ENCODE measurements at regions not wholly inside any gene's neighbourhood (a gene's known extent, or its start where the extent isn't known, plus 50 kb on each side); places are given as distances from the start of the nearest gene placed in this dataset.

DNA sequence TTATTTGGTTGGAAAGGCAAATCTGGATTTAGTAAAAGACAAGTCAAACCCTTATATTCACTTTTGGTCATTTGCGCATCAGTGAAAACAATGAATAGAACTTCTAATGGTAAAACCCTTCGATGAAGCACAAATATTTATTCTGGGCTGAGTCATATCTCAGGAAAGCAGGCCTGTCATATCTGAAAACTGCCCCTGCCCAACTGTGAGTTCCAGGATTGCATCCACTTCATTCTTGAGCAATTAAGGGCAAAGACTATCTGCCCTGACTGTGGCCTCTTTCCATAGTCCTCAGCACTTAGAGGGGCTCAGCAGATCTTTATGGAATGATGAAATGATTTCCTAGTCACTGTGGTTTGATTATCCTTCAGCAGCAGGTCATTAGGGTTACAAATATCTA, 795.2 kb upstream of the ID2 start:
- Histone ChIP-seq H3K27me3 (no peaks in the 10 kb centered on the region), H3K9me3 (replicated peaks in 1 of 3) (no peaks in the 10 kb centered on the region), H3K4me1 (replicated peaks in 1 of 2) (no peaks in the 10 kb centered on the region), H3K27ac (no peak overlapping the region), H3K36me3 (replicated peaks in 1 of 2) (no peaks in the 10 kb centered on the region), H3K4me3 (no peak overlapping the region)
- intact Hi-C loops (cut with DNase I) = no loop called here
- WGBS, 4 donors = 92 to 97% (median 93%) methylated on average over 2 of the region's 2 CpGs
- no peak for DNase-seq
- TF ChIP-seq CTCF (IDR thresholded peaks at IDR 0.05) = no peak
- TF ChIP-seq POLR2A (IDR thresholded peaks at IDR 0.05) = no peak

GRCh38 chr2:7887441-7887840, 794.4 kb upstream of the ID2 start:
- Histone ChIP-seq H3K4me3 (no peak overlapping the region), H3K36me3 (replicated peaks in 1 of 2) (no peaks in the 10 kb centered on the region), H3K27ac (no peak overlapping the region), H3K9me3 (replicated peaks in 1 of 3) (no peaks in the 10 kb centered on the region), H3K27me3 (no peaks in the 10 kb centered on the region), H3K4me1 (replicated peaks in 1 of 2) (no peaks in the 10 kb centered on the region)
- DNase-seq = no peak
- intact Hi-C loops (cut with DNase I) = no loop called here
- 91 to 95% (median 94%) methylated on average over 7 of the region's 7 CpGs for WGBS, 4 donors
- no peak for TF ChIP-seq POLR2A (IDR thresholded peaks at IDR 0.05)
- no peak for TF ChIP-seq CTCF (IDR thresholded peaks at IDR 0.05)

GRCh38 chr2:7888876-7889275, 793.0 kb upstream of the ID2 start:
- WGBS, 4 donors = 76 to 85% (median 84%) methylated on average over 4 of the region's 4 CpGs
- Histone ChIP-seq H3K27me3 (no peaks in the 10 kb centered on the region), H3K9me3 (replicated peaks in 1 of 3) (no peaks in the 10 kb centered on the region), H3K4me1 (replicated peaks in 1 of 2) (no peaks in the 10 kb centered on the region), H3K36me3 (replicated peaks in 1 of 2) (no peaks in the 10 kb centered on the region), H3K27ac (no peak overlapping the region), H3K4me3 (no peak overlapping the region)
- no peak for DNase-seq
- intact Hi-C loops (cut with DNase I) = no loop called here
- TF ChIP-seq POLR2A (IDR thresholded peaks at IDR 0.05) (no peak), CTCF (IDR thresholded peaks at IDR 0.05) (no peak)

- intact Hi-C loops (cut with DNase I) = no loop called here
- no peaks in the 10 kb centered on the region for H3K36me3 ChIP-seq (replicated peaks in 1 of 2)
- H3K4me1 ChIP-seq (replicated peaks in 1 of 2) = no peaks in the 10 kb centered on the region
- 87 to 93% (median 93%) methylated on average over 2 of the region's 2 CpGs for WGBS, 4 donors
- H3K9me3 ChIP-seq (replicated peaks in 1 of 3) = no peaks in the 10 kb centered on the region
- no peak overlapping the region for H3K4me3 ChIP-seq
- TF ChIP-seq POLR2A (IDR thresholded peaks at IDR 0.05) (no peak), CTCF (IDR thresholded peaks at IDR 0.05) (no peak)
- no peak overlapping the region for H3K27ac ChIP-seq
- H3K27me3 ChIP-seq = no peaks in the 10 kb centered on the region
- no peak for DNase-seq
Measured at GRCh38 chr2:7891312-7891711, 790.5 kb upstream of the ID2 start.

All from adrenal gland (tissue), 9 donors.